ENCODE measurements at regions not wholly inside any gene's neighbourhood (a gene's known extent, or its start where the extent isn't known, plus 50 kb on each side); places are given as distances from the start of the nearest gene placed in this dataset.

- no peak for DNase-seq (ENCODE audit: low spot score)
These were observed 448.6 kb upstream of the CDH4 start for GRCh38 chr20:60803335-60804055.

- no peak for DNase-seq (ENCODE audit: low spot score)
These were observed 447.7 kb upstream of the CDH4 start for GRCh38 chr20:60804240-60804917.

- DNase-seq (ENCODE audit: low spot score), result no peak
These were observed 447.0 kb upstream of the CDH4 start for GRCh38 chr20:60804918-60805630.

- no peak for DNase-seq (ENCODE audit: low spot score)
These were observed 445.7 kb upstream of the CDH4 start for GRCh38 chr20:60806354-60806753.

- no peak for DNase-seq (ENCODE audit: low spot score)
These were observed 445.2 kb upstream of the CDH4 start for GRCh38 chr20:60806824-60807223.

- no peak for DNase-seq (ENCODE audit: low spot score)
These were observed 443.9 kb upstream of the CDH4 start for GRCh38 chr20:60808003-60808672.

GRCh38 chr20:60808701-60809100, 443.4 kb upstream of the CDH4 start:
- DNase-seq (ENCODE audit: low spot score), result no peak

- no peak for DNase-seq (ENCODE audit: low spot score)
These were observed 441.5 kb upstream of the CDH4 start for GRCh38 chr20:60810561-60810960.

GRCh38 chr20:60812561-60812960, 439.5 kb upstream of the CDH4 start:
- DNase-seq (ENCODE audit: low spot score), result no peak

GRCh38 chr20:60813066-60813465, 439.0 kb upstream of the CDH4 start:
- DNase-seq (ENCODE audit: low spot score), result no peak

GRCh38 chr20:60815656-60816055, 436.4 kb upstream of the CDH4 start:
- no peak for DNase-seq (ENCODE audit: low spot score)

- DNase-seq (ENCODE audit: low spot score), result no peak
These were observed 435.2 kb upstream of the CDH4 start for GRCh38 chr20:60816901-60817300.

- DNase-seq (ENCODE audit: low spot score), result no peak
These were observed 434.2 kb upstream of the CDH4 start for GRCh38 chr20:60817891-60818290.

GRCh38 chr20:60819511-60819910, 432.6 kb upstream of the CDH4 start:
- DNase-seq (ENCODE audit: low spot score), result no peak

GRCh38 chr20:60820149-60820548, 431.9 kb upstream of the CDH4 start:
- DNase-seq (ENCODE audit: low spot score), result no peak

- no peak for DNase-seq (ENCODE audit: low spot score)
These were observed 431.1 kb upstream of the CDH4 start for GRCh38 chr20:60820918-60821317.

GRCh38 chr20:60822699-60823607, 429.1 kb upstream of the CDH4 start:
- DNase-seq (ENCODE audit: low spot score), result no peak

- no peak for DNase-seq (ENCODE audit: low spot score)
These were observed 416.2 kb upstream of the CDH4 start for GRCh38 chr20:60835876-60836275.

GRCh38 chr20:60837173-60837770, 414.8 kb upstream of the CDH4 start:
- DNase-seq (ENCODE audit: low spot score), result no peak

- DNase-seq (ENCODE audit: low spot score), result no peak
These were observed 413.8 kb upstream of the CDH4 start for GRCh38 chr20:60838297-60838696.

- no peak for DNase-seq (ENCODE audit: low spot score)
These were observed 411.1 kb upstream of the CDH4 start for GRCh38 chr20:60840971-60841370.

Data from AG08395 (cell line).